CD4-positive, alpha-beta T cell treated with Interleukin-4 for 4 hours (primary cell): ENCODE measurements at regions not wholly inside any gene's neighbourhood (a gene's known extent, or its start where the extent isn't known, plus 50 kb on each side); places are given as distances from the start of the nearest gene placed in this dataset.

ENCODE experiments used
- DNase-seq: peaks from one replicate; pipeline ENCODE4 v3.0.0-alpha.2; 2020

GRCh38 chr3:152156880-152157279, 111.8 kb upstream of the MBNL1 start:
- DNase-seq, result no peak

- DNase-seq, result no peak
These were observed 111.4 kb upstream of the MBNL1 start for GRCh38 chr3:152157337-152157736.

GRCh38 chr3:152159328-152159727, 109.4 kb upstream of the MBNL1 start:
- DNase-seq, result no peak

- no peak for DNase-seq
These were observed 108.2 kb upstream of the MBNL1 start for GRCh38 chr3:152160350-152161011.

GRCh38 chr3:152172460-152172859, 96.3 kb upstream of the MBNL1 start:
- no peak for DNase-seq

- DNase-seq, result no peak
These were observed 95.1 kb upstream of the MBNL1 start for GRCh38 chr3:152173627-152174026.

- no peak for DNase-seq
These were observed 93.7 kb upstream of the MBNL1 start for GRCh38 chr3:152174876-152175527.

- no peak for DNase-seq
These were observed 93.2 kb upstream of the MBNL1 start for GRCh38 chr3:152175528-152175889.

- no peak for DNase-seq
These were observed 92.5 kb upstream of the MBNL1 start for GRCh38 chr3:152176241-152176640.

- DNase-seq, result no peak
These were observed 91.7 kb upstream of the MBNL1 start for GRCh38 chr3:152176998-152177397.

- DNase-seq, result no peak
These were observed 91.0 kb upstream of the MBNL1 start for GRCh38 chr3:152177757-152178156.

- DNase-seq, result peak; percentile 64
These were observed 85.3 kb upstream of the MBNL1 start for GRCh38 chr3:152183473-152183872.

GRCh38 chr3:152184971-152185686, 83.6 kb upstream of the MBNL1 start:
- DNase-seq, result no peak

GRCh38 chr3:152185891-152186630, 82.7 kb upstream of the MBNL1 start:
- no peak for DNase-seq

GRCh38 chr3:152190636-152191183, 78.0 kb upstream of the MBNL1 start:
- DNase-seq, result no peak

- DNase-seq, result no peak
These were observed 76.7 kb upstream of the MBNL1 start for GRCh38 chr3:152192050-152192449.

- no peak for DNase-seq
These were observed 75.6 kb upstream of the MBNL1 start for GRCh38 chr3:152192936-152193672.

- DNase-seq, result peak; percentile 85
These were observed 75.0 kb upstream of the MBNL1 start for GRCh38 chr3:152193673-152194267.

- no peak for DNase-seq
These were observed 73.5 kb upstream of the MBNL1 start for GRCh38 chr3:152195206-152195605.

GRCh38 chr3:152196782-152197181, 71.9 kb upstream of the MBNL1 start:
- DNase-seq, result no peak

GRCh38 chr3:152197451-152197850, 71.3 kb upstream of the MBNL1 start:
- DNase-seq, result peak; percentile 76

GRCh38 chr3:152197937-152198336, 70.8 kb upstream of the MBNL1 start:
- peak; percentile 60 for DNase-seq
